NCI-H2227 (cell line): ENCODE measurements at regions not wholly inside any gene's neighbourhood (a gene's known extent, or its start where the extent isn't known, plus 50 kb on each side); places are given as distances from the start of the nearest gene placed in this dataset.

Experiments
- DNase-seq: peaks from one replicate; lab custom pipeline; 2025; ENCODE audit not compliant: unreplicated experiment; lab: John Stamatoyannopoulos, UW

GRCh38 chr22:48359613-48359965 lies 1468.1 kb downstream of the BRD1 start:
- no peak for DNase-seq

GRCh38 chr22:48358886-48359612 lies 1468.6 kb downstream of the BRD1 start:
- DNase-seq, result no peak

GRCh38 chr22:48357961-48358360 lies 1469.7 kb downstream of the BRD1 start:
- DNase-seq, result no peak

GRCh38 chr22:48357196-48357595 lies 1470.5 kb downstream of the BRD1 start:
- DNase-seq, result no peak

- no peak for DNase-seq
Observed at GRCh38 chr22:48356731-48357130, 1470.9 kb downstream of the BRD1 start.

GRCh38 chr22:48354096-48354495 lies 1473.6 kb downstream of the BRD1 start:
- DNase-seq, result no peak

- no peak for DNase-seq
Observed at GRCh38 chr22:48353116-48353947, 1474.3 kb downstream of the BRD1 start.

GRCh38 chr22:48352086-48352911 lies 1475.4 kb downstream of the BRD1 start:
- DNase-seq, result no peak

- no peak for DNase-seq
Observed at GRCh38 chr22:48351376-48352085, 1476.1 kb downstream of the BRD1 start.

- DNase-seq, result no peak
Observed at GRCh38 chr22:48350456-48350855, 1477.2 kb downstream of the BRD1 start.

GRCh38 chr22:48348855-48349254 lies 1478.8 kb downstream of the BRD1 start:
- no peak for DNase-seq

- DNase-seq, result no peak
Observed at GRCh38 chr22:48347311-48347710, 1480.4 kb downstream of the BRD1 start.

- no peak for DNase-seq
Observed at GRCh38 chr22:48346911-48347310, 1480.8 kb downstream of the BRD1 start.

- DNase-seq, result no peak
Observed at GRCh38 chr22:48346311-48346710, 1481.4 kb downstream of the BRD1 start.

GRCh38 chr22:48345631-48346030 lies 1482.0 kb downstream of the BRD1 start:
- no peak for DNase-seq

GRCh38 chr22:48343461-48343860 lies 1484.2 kb downstream of the BRD1 start:
- no peak for DNase-seq

GRCh38 chr22:48342732-48343131 lies 1484.9 kb downstream of the BRD1 start:
- DNase-seq, result no peak

- DNase-seq, result no peak
Observed at GRCh38 chr22:48342016-48342415, 1485.7 kb downstream of the BRD1 start.

GRCh38 chr22:48340727-48341709 lies 1486.7 kb downstream of the BRD1 start:
- DNase-seq, result no peak

- DNase-seq, result no peak
Observed at GRCh38 chr22:48340191-48340590, 1487.5 kb downstream of the BRD1 start.
